ENCODE measurements at regions not wholly inside any gene's neighbourhood (a gene's known extent, or its start where the extent isn't known, plus 50 kb on each side); places are given as distances from the start of the nearest gene placed in this dataset.

DNA sequence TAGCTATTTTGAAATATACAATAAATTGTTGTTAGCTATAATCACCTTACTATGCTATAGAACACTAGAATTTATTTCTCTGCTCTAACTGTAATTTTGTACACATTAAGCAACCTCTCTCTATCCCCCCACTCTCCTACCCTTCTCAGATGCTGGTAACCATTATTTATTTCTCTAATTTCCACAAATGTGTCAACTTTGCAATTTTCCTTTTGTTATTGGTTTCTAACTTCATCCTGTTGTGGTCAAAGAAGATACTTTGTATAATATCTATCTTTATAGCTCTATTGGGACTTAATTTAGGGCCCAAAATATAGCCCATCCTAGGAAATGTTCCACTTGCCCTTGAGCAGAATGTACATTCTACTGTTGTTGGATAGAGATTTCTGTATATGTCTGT, 229.3 kb downstream of the SATB1 start:
- TF ChIP-seq, protein P1, sequence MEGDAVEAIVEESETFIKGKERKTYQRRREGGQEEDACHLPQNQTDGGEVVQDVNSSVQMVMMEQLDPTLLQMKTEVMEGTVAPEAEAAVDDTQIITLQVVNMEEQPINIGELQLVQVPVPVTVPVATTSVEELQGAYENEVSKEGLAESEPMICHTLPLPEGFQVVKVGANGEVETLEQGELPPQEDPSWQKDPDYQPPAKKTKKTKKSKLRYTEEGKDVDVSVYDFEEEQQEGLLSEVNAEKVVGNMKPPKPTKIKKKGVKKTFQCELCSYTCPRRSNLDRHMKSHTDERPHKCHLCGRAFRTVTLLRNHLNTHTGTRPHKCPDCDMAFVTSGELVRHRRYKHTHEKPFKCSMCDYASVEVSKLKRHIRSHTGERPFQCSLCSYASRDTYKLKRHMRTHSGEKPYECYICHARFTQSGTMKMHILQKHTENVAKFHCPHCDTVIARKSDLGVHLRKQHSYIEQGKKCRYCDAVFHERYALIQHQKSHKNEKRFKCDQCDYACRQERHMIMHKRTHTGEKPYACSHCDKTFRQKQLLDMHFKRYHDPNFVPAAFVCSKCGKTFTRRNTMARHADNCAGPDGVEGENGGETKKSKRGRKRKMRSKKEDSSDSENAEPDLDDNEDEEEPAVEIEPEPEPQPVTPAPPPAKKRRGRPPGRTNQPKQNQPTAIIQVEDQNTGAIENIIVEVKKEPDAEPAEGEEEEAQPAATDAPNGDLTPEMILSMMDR (IDR thresholded peaks at IDR 0.05; ENCODE audit: low read depth, low read length, poor library complexity, severe bottlenecking), result no peak
- TF ChIP-seq EZH2phosphoT487 (IDR thresholded peaks at IDR 0.05; ENCODE audit: borderline replicate concordance, low read length), result no peak
